Neutrophil (primary cell): ENCODE measurements at regions not wholly inside any gene's neighbourhood (a gene's known extent, or its start where the extent isn't known, plus 50 kb on each side); places are given as distances from the start of the nearest gene placed in this dataset.

Source experiments
- H3K27ac ChIP-seq: fragments of 200-600 bp; sonication (generic); 2 replicates; pipeline ENCODE4 v1.5.1; 2016; ENCODE audit warnings: mild to moderate bottlenecking, moderate library complexity
- H3K27me3 ChIP-seq: fragments of 200-600 bp; sonication (generic); 2 replicates; pipeline ENCODE4 v1.6.0; 2016; ENCODE audit warnings: mild to moderate bottlenecking
- H3K36me3 ChIP-seq: fragments of 200-600 bp; sonication (generic); 2 replicates; pipeline ENCODE4 v1.5.1; 2017
- H3K4me1 ChIP-seq, 2 experiments: fragments of 200-600 bp in 1 of 2; sonication (generic) in 1 of 2; 1 replicate in 1 of 2; 2 replicates in 1 of 2; pipeline versions ENCODE4 v1.5.1 to v1.6.1; 2013 to 2016; ENCODE audit warnings: low read depth in 1 of 2, low read length in 1 of 2, mild to moderate bottlenecking in 1 of 2, moderate library complexity in 1 of 2; ENCODE audit not compliant: control insufficient read depth in 1 of 2, insufficient read depth in 1 of 2
- H3K4me3 ChIP-seq, 2 experiments: fragments of 200-600 bp in 1 of 2; sonication (generic) in 1 of 2; 1 replicate in 1 of 2; 2 replicates in 1 of 2; pipeline ENCODE4 v1.5.1; 2013 to 2016; ENCODE audit warnings: low read depth in 1 of 2, low read length in 1 of 2, mild to moderate bottlenecking in 1 of 2, moderate library complexity in 1 of 2
- H3K9me3 ChIP-seq: fragments of 200-600 bp; sonication (generic); 2 replicates; pipeline ENCODE4 v1.5.1; 2016
- CTCF ChIP-seq: fragments of 200-600 bp; sonication (generic); IDR thresholded peaks from 2 replicates; pipeline ENCODE4 v1.5.1; 2016; ENCODE audit warnings: antibody characterized with exemption

GRCh38 chr12:128155571-128155970 is 111.4 kb upstream of the TMEM132C start:
- H3K36me3 ChIP-seq, result no peaks in the 10 kb centered on the region
- H3K4me3 ChIP-seq, result no peak overlapping the region
- no peaks in the 10 kb centered on the region for H3K27me3 ChIP-seq
- H3K9me3 ChIP-seq, result no peaks in the 10 kb centered on the region
- TF ChIP-seq CTCF, result no peak
- H3K27ac ChIP-seq, result no peak overlapping the region
- no peaks in the 10 kb centered on the region for H3K4me1 ChIP-seq

GRCh38 chr12:128163086-128163485 is 103.9 kb upstream of the TMEM132C start:
- no peak for TF ChIP-seq CTCF
- no peak overlapping the region for H3K4me3 ChIP-seq
- no peaks in the 10 kb centered on the region for H3K4me1 ChIP-seq
- no peaks in the 10 kb centered on the region for H3K36me3 ChIP-seq
- no peak overlapping the region for H3K27ac ChIP-seq
- no peaks in the 10 kb centered on the region for H3K9me3 ChIP-seq
- no peaks in the 10 kb centered on the region for H3K27me3 ChIP-seq

- no peak for TF ChIP-seq CTCF
- Histone ChIP-seq H3K27ac (no peak overlapping the region), H3K27me3 (no peaks in the 10 kb centered on the region), H3K4me1 (no peaks in the 10 kb centered on the region), H3K36me3 (no peaks in the 10 kb centered on the region), H3K4me3 (no peak overlapping the region), H3K9me3 (no peaks in the 10 kb centered on the region)
Measured at GRCh38 chr12:128164533-128164932, 102.4 kb upstream of the TMEM132C start.

GRCh38 chr12:128165387-128165786 is 101.6 kb upstream of the TMEM132C start:
- Histone ChIP-seq H3K4me1 (no peaks in the 10 kb centered on the region), H3K27me3 (no peaks in the 10 kb centered on the region), H3K4me3 (no peak overlapping the region), H3K27ac (no peak overlapping the region), H3K36me3 (no peaks in the 10 kb centered on the region), H3K9me3 (no peaks in the 10 kb centered on the region)
- TF ChIP-seq CTCF, result no peak

- H3K36me3 ChIP-seq, result no peaks in the 10 kb centered on the region
- no peaks in the 10 kb centered on the region for H3K27me3 ChIP-seq
- H3K4me3 ChIP-seq, result no peak overlapping the region
- H3K4me1 ChIP-seq, result no peaks in the 10 kb centered on the region
- no peak overlapping the region for H3K27ac ChIP-seq
- H3K9me3 ChIP-seq, result no peaks in the 10 kb centered on the region
- no peak for TF ChIP-seq CTCF
Measured at GRCh38 chr12:128168273-128168672, 98.7 kb upstream of the TMEM132C start.

GRCh38 chr12:128170181-128170580 is 96.8 kb upstream of the TMEM132C start:
- H3K27ac ChIP-seq, result no peak overlapping the region
- no peak overlapping the region for H3K4me3 ChIP-seq
- H3K4me1 ChIP-seq, result no peaks in the 10 kb centered on the region
- no peaks in the 10 kb centered on the region for H3K36me3 ChIP-seq
- no peak for TF ChIP-seq CTCF
- no peaks in the 10 kb centered on the region for H3K9me3 ChIP-seq
- no peaks in the 10 kb centered on the region for H3K27me3 ChIP-seq
